Dedifferentiated amniotic fluid mesenchymal stem cell (primary cell): ENCODE measurements at regions not wholly inside any gene's neighbourhood (a gene's known extent, or its start where the extent isn't known, plus 50 kb on each side); places are given as distances from the start of the nearest gene placed in this dataset.
"Not testable (repeated sequence)": the region's sequence is repeated elsewhere in the genome, so short reads cannot be mapped to it uniquely, and the experiment has no call there.

Experiments
- DNase-seq: peaks from one replicate; pipeline ENCODE4 v3.0.0-alpha.2; 2016; ENCODE audit errors: extremely low spot score

- no peak for DNase-seq
These were observed 244.7 kb downstream of the KIF20B start for GRCh38 chr10:89946106-89946505.

GRCh38 chr10:89949496-89949895, 248.1 kb downstream of the KIF20B start:
- DNase-seq = no peak

- DNase-seq = no peak
These were observed 250.9 kb downstream of the KIF20B start for GRCh38 chr10:89952325-89952724.

- no peak for DNase-seq
These were observed 251.4 kb downstream of the KIF20B start for GRCh38 chr10:89952751-89953150.

- no peak for DNase-seq
These were observed 252.7 kb downstream of the KIF20B start for GRCh38 chr10:89954061-89954460.

GRCh38 chr10:89954787-89955566, 253.6 kb downstream of the KIF20B start:
- DNase-seq = no peak

- DNase-seq = no peak
These were observed 258.2 kb downstream of the KIF20B start for GRCh38 chr10:89959433-89960110.

GRCh38 chr10:89963451-89964102, 262.2 kb downstream of the KIF20B start:
- DNase-seq = no peak

- DNase-seq = no peak
These were observed 264.8 kb downstream of the KIF20B start for GRCh38 chr10:89966211-89966610.

GRCh38 chr10:89973326-89973725, 271.9 kb downstream of the KIF20B start:
- no peak for DNase-seq

- no peak for DNase-seq
These were observed 273.7 kb downstream of the KIF20B start for GRCh38 chr10:89975071-89975470.

- DNase-seq = no peak
These were observed 274.4 kb downstream of the KIF20B start for GRCh38 chr10:89975771-89976170.

GRCh38 chr10:89978081-89978480, 276.7 kb downstream of the KIF20B start:
- DNase-seq = no peak

GRCh38 chr10:89979726-89980125, 278.3 kb downstream of the KIF20B start:
- DNase-seq = no peak

- DNase-seq = no peak
These were observed 278.8 kb downstream of the KIF20B start for GRCh38 chr10:89980166-89980565.

GRCh38 chr10:89981891-89982290, 280.5 kb downstream of the KIF20B start:
- no peak for DNase-seq

- no peak for DNase-seq
These were observed 284.1 kb downstream of the KIF20B start for GRCh38 chr10:89985446-89985845.

GRCh38 chr10:89988361-89988760, 287.0 kb downstream of the KIF20B start:
- not testable (repeated sequence) for DNase-seq

GRCh38 chr10:89992575-89992974, 291.2 kb downstream of the KIF20B start:
- no peak for DNase-seq

- DNase-seq = no peak
These were observed 305.8 kb downstream of the KIF20B start for GRCh38 chr10:90007226-90007625.

GRCh38 chr10:90011281-90011680, 309.9 kb downstream of the KIF20B start:
- DNase-seq = not testable (repeated sequence)

GRCh38 chr10:90018819-90019218, 317.4 kb downstream of the KIF20B start:
- DNase-seq = no peak

- DNase-seq = no peak
These were observed 319.1 kb downstream of the KIF20B start for GRCh38 chr10:90020506-90020905.
